Cardiac septum (tissue), 1 donor: ENCODE measurements at regions not wholly inside any gene's neighbourhood (a gene's known extent, or its start where the extent isn't known, plus 50 kb on each side); places are given as distances from the start of the nearest gene placed in this dataset.
"Not testable (repeated sequence)": the region's sequence is repeated elsewhere in the genome, so short reads cannot be mapped to it uniquely, and the experiment has no call there.

Experiments used
- DNase-seq: peaks from one replicate; pipeline ENCODE4 v3.0.0-alpha.2; 2020; ENCODE audit warnings: low spot score
- intact Hi-C: fragments of 100-400 bp; cut with DNase I; formaldehyde crosslinking; loops from one replicate; pipeline ENCODE4 v1.14.0; 2022
- donor health status: DM: no; HTN: no; CAD: no.

DNA sequence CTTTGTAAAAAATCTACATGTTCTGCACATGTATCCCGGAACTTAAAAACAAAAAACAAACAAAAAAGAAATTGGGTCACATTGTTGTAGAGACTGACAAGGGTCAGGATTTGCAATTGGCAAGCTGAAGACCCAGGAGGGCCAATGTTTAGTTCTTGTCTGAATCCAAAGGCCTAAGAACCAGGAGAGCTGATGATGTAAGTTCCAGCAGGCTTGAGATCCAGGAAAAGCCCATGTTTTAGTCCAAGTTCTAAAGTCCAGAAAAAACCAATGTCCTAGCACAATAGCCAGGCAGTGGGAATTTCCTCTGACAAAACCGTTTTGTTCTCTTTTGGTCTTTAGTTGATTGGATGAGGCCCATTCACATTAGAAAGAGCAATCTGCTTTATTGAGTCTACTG lies 244.9 kb downstream of the DMAC1 start:
- no peak for DNase-seq
- intact Hi-C loops: no loop called here

DNA sequence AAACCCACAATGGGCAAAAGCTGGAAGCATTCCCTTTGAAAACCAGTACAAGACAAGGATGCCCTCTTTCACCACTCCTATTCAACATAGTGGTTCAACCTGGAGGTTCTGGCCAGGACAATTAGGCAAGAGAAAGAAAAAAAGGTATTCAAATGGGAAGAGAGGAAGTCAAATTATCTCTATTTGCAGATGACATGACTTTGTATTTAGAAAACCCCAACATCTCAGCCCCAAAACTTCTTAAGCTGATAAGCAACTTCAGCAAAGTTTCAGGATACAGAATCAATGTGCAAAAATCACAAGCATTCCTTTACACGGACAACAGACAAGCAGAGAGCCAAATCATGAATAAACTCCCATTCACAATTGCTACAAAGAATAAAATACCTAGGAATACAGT lies 246.9 kb downstream of the DMAC1 start:
- intact Hi-C loops, DNase-seq: not testable (repeated sequence)

DNA sequence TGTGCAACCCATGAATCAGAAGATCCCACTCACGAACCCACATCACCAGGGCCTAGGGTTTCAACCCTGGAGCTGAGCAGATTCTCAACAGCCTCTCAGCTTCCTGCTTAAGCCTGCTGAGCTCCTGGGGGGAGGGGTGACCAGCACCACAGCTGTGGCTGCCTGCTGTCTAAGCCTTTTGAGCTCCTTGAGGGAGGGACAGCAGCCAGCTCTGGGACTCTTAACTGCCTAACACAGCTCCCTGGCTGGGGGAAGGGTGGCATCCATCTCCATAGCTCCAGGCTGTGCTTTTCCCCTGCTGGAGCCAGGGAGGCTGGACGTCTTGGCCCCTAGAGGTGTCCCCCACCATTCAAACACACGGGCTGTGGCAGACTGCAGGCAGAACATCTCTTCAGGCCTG lies 250.3 kb downstream of the DMAC1 start:
- DNase-seq: no peak

DNA sequence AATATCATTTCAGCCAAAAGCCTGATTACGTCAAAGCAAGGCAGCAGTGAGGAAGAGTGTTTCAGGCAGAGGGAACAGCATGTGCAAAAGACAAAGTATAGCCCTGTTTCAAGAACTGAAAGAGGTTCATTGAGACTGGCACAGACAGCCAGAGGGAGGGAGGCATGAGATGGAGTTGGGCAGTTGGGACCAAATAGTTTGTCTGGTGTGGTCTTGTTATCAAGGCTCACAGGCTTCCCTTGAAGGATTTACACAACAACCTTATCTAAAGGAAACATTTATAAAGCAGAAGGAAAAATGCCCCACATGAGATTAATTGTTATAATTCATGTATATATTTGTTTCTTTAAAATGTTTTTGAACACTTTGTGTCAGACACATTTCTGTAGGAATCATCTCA lies 253.3 kb downstream of the DMAC1 start:
- DNase-seq: no peak
- intact Hi-C loops: no loop called here

More for the DNA sequence above, 250.3 kb downstream of the DMAC1 start:
- intact Hi-C loops: no loop called here

DNA sequence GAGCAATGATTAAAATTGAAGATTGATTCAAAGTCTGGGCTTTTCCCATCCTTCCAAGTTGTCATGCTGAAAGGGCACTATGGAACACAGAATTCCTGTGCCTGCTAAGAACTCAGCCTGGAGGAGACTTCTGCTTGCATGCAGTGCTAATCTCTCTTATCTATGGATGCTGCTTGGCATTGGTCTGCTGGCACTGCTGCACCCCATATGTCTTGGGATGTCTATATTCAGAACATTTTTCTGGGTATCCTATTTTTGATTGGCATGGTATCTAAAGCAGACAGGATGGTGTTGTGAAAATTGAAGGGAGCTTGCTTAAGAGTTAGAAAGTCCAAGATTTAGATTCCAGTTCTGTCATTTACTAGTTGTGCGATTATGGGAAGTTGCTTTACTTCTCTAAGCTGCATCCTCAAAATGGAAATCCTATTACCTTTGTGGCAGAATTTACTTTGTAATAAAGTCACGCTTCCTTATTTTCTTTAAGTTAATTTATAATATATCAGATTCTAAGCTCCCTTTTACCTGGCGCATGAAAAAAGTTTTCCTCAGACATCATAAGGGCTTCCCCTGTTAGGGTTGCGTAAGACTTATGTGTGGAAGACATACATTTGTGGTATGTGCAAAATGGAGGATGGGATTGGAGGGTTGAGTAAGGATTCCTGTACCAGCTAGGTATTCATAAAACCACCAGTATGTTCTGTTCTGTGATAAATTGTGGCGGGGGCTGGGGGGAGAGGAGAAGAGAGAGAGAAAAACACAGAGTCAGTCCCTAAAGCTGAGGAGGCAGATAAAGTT lies 254.0 kb downstream of the DMAC1 start:
- intact Hi-C loops: no loop called here
- DNase-seq: no peak

DNA sequence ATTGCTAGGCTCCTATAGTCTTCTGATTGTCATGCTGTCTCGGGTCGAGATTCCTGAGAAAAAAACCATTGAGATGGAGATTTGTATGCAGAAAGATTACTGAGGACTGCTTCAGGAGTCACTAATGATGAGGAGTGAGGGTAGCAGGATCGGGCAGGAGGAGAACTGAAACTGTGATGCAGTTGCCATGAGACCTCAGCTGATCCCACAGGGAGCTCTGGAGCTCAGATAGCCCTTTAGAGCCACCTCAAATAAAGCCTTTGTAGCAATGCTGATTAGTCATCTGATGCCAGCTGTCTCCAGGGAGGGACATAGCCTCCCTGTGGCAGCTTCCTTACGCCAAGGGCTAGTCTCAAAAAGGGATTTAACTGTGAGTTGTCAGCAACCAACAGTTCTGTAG lies 256.9 kb downstream of the DMAC1 start:
- DNase-seq: no peak
- intact Hi-C loops: no loop called here

DNA sequence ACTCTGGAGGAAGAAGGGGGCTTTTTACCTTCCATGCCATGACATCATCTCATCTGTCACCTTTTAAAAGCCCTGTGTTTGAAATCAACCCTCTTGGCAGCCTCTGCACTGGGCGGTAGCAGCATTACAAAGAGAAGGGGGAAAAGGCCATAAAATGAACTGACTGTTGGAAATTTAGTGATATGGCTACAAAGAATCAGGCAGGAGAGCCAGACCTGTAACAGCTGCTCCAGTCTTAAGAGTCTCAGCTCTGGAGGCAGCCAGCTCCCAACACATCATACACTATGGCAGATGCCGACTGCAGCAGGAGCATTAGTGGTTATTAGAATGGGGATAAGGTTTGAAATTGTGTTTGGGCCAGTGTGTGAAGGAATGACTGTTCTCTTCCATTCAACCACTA lies 257.5 kb downstream of the DMAC1 start:
- intact Hi-C loops: no loop called here
- no peak for DNase-seq

DNA sequence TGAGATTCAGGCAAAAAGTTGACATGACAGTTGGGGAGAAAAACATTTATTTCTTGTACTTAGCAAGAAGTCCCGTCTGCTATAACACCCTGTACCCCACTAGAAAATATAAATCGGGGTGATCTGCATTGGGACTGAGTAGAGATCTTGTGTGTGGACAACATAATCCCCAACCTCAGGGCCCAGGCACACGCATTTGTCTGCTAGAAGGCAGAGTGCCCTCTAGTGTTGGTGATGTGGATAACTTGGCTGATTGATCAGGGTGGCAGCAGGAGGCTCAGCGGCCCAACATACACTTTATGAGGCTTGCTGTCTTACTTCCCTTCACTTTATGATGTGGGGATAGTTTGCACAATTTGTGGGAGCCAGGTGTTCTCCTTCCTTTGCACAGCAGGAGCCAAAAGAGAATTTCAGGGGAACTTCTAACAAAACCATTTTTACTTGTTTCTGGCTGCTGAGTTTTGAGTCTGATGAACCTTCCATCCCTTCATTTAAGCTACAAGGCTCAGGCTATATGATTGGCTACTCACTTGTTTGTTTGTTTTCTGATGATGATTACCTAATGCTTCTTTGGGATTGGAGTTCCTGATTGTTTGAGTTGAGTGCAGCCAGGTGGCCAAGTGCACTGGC lies 263.2 kb downstream of the DMAC1 start:
- intact Hi-C loops: loop anchor here (5.0 kb wide), 2 partner anchors 134 to 484 kb away; no protein-coding TSS in a partner anchor
- no peak for DNase-seq

DNA sequence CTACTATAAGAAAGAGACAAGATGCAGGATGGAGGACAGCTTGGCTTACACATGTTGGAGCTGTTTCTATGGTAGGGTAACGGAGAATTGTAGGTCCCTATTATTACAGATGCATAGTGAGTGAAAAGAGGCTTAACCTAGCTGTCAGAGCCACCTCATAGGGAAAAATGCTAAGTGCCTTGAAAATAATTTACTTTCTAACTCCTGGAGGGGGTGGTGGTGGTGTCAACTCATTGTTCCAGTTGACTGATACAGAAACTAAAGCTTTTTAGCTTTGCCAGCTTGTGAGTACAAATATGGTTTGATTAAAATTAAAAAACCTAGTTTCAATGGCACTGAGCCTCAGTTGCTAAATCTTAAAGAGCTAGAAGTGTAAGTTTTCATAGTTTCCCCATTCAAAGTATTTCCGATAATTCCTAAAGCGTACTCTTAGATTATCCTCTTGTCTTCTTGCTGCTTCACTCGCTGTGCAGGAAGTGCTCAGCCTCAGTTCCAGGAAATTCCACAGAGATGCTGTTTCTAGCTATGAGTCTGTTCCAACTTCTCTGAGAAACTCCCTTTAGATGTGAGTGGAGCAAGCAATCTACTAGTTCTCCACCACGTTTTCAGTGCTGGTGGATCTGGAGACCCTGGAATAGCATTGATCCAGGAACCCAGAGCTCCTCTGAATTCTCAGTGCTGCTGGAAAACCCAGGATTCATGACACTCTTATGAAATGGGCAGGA lies 265.2 kb downstream of the DMAC1 start:
- intact Hi-C loops: no loop called here
- DNase-seq: no peak

DNA sequence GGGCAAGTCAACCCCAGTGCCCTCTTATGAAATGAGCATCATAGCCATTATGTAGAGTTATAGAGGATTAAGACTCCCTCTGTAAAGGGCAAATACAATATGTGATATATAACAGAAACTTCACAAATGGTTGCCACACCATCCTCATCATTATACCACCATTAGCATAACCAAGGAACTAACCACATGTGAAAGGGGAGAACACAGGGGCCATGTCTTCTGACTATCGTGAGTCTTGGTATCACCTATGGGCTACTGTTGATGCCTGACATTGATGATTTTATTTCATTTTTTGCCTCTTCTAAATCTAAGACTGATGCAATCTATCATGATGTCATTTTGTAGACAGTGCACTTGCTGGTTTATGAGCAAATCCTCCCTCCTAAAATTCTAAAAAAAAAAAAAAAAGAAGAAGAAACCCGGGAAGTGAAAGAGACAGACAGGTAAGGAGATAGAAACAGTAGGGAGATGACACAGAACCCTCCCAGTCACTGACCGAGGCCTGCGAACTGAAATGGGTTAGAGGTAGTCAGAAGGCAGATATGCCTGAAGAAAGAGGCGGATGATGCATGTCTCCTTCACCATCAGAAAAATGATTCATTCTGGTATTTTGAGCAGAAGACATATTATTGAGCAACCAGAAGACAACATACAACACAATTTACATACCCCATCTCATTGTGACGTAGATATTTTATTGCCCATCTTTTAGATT lies 266.0 kb downstream of the DMAC1 start:
- DNase-seq: no peak
- intact Hi-C loops: no loop called here

DNA sequence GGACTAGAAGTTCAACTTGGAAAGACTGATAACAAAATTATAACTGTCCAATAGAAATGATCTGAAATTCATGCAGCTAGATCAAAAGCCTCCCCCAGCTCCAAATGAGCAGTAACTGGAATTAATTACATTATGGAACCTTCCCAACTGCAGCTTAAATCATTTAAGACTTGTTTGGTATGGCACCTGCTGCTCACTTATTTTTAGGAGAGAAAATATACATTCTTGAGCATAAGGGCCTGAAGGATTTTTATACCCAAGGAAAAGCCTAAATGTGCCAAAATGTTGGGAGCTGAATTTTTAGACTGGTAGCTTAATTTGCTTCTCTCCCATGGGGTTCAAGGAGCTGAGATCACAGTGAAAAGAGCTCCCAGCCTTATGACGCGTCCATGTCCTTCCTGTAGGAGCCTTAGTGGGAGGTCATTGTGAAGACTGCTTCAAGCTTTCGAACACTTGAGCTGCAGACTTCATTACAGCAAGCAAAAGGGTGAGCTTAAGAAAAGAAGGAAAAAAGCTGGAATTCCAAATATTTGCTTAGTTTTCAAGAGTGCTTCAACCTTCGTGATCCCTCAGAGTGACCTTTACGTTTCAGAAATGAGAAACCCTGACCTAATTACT lies 276.0 kb downstream of the DMAC1 start:
- DNase-seq: no peak
- intact Hi-C loops: no loop called here

DNA sequence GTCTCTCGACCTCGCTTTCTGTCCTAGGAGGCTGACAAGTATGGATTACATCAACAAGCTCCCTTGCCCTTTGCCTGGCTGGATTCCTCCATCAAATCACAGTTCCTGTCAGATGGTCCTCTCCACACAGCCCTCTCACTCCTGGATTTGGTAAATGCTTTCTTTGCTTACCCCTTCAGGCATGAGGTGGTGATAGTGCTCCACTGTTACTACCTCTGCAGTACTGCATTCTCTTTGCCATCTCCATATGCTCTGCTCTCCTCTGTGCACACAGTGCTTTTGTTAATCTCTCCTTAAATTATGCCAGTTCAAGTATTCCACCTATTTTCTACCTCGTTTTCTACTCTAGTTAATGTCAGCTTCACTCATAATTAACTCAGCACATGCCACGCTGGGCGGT lies 279.2 kb downstream of the DMAC1 start:
- DNase-seq: no peak
- intact Hi-C loops: no loop called here

DNA sequence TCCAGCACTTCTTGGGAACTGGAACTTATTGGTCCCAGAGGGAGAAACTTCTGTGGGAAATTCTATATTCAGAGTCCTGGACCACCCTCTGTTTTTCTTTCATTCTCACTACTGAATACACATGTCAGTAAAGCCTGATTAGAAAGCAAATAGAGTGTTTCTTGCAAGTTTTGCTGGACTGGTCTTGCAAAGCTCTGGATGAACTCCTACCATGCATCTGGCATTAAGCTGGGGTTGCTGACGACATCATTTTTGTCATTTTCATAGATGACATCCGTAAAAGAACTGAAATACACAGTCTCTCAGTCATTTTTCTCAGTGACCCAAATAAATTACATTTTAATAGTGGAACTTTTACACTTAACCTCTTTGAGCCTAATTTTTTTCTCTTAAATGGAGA lies 283.2 kb downstream of the DMAC1 start:
- no peak for DNase-seq
- intact Hi-C loops: no loop called here

DNA sequence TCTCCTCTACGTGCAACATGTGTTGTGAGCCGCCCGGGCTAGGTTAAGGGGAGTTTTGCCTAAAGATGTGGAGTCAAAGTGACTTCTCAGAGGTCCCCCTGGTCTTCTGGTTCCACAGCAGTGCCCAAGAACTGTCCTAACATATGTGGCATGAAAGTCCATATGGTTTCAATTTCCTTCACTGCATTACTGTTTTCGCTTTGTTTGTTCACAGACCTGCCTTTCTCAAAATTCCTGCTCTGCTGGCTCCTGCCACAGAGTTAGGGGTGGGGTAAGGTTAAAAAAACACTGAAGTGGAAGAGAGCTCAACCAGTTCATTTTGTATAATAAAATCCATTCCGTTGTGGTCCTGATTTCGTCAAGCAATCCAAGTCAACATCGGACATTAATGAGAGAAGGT lies 289.4 kb downstream of the DMAC1 start:
- intact Hi-C loops: no loop called here
- DNase-seq: no peak

DNA sequence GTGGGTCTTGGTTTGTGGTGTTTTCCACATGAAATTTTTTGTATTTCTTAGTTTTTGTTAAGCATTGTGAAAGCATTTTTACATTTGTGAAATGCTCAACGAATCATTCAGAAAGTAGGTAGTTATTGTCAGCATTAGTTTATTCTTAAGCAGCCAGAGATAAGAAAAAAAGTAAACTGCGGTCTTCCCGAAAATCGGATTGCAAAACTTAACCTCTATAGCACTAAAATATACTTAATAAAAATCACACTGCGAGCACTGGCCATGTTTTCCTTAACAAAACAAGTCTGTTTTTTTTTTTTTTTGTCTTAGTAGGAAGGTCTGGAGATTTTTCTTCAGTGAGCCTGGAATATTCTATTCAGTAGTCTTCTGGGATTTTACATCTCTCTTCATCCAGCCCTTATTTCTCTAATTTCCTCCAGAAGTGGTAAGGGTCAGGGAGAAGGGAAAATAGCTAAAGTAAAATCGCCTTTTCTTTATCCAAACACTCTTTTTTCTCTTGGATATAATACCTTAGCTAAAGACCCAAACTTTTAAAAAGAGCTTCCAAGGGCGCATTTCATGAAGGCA lies 289.9 kb downstream of the DMAC1 start:
- DNase-seq: no peak
- intact Hi-C loops: no loop called here

DNA sequence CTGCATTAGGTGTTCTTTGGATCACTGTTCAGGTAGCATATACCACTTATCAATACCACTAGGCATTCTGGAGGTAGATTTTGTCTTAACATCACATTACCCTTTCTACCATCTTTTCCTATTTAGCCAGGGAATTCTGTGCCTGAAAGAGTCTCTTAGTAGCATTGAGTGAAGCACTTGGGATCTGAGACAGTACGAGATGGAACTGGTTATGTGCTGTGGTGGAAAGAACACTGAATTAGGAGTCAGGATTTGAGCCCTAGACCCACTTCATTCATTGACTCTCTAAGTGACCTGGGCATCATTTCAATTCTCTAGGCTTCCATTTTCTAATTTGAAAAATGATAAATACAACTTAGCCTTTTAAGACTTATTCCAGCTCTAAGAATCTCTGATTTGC lies 291.1 kb downstream of the DMAC1 start:
- DNase-seq: no peak
- intact Hi-C loops: no loop called here

DNA sequence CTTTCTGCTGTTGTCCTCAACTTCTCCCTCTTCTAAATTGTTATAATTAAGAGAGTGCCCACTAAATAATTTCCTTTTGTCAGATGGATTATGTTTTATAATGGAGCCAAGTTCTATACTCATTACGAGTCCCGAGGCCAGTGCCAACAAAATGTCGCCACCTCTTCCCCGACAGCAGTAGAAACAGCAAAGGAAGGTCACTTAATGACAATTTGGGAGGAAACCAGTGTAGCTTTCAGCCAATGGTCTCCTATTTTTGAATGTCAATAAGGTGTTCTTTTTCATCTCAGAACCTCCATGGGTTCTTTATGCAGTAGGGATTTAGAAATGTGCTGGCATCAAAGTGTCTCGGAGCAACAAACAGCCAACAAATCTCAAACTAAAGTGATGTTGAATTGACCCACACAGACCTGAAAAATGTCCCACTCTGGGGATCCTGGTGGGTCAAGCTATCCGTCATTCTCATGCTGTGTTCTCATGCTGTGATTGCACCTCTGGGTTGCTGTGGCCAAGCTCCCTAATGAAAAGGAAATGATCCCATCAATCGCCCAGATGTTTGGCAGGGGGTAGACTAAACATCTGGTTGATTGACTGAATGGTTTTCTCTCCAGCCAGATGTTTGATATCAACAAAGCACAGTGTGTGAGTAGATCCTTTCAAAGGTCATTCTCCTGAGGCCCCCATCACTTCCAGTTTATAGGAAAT lies 291.9 kb downstream of the DMAC1 start:
- intact Hi-C loops: no loop called here
- no peak for DNase-seq

DNA sequence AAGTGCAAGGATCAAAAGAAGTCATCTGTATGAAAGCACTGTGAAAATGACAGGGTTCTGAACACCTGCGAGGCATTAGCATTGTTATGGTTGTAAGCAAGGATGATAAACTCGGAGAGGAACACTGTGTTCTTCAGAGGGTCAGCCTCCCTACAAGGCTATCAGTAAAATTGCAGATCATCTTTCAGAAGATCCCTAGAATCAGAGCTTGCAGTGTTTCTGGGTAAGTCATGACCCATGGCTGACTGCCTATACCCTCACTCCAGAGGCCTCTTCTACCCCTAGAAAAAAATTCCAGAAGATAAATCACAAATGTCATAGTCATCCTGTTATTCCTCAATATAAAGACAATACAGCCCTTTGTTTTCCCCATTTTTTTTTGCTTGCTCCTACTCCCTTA lies 292.6 kb downstream of the DMAC1 start:
- intact Hi-C loops: no loop called here
- no peak for DNase-seq

DNA sequence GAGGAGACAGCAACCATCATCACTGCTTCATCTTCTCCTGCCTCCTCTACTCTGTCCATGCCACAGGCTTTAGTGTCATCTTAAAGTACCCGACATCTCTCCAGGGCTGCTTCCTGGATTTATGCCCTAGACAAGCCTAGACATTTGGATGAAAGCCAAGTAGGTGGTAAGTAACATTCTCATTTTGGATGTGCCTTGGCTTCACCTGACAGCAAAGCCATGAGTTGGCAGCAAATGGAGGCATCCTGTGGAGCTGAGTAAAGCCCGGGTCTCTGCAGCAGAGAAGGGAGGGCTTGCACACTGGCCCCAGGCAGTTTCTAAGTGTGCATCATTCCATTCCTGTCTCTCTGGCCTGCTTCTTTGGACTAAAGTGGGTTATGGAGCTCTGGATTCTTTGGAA lies 299.1 kb downstream of the DMAC1 start:
- intact Hi-C loops: no loop called here
- no peak for DNase-seq
